HCT116 (cell line): ENCODE measurements at regions not wholly inside any gene's neighbourhood (a gene's known extent, or its start where the extent isn't known, plus 50 kb on each side); places are given as distances from the start of the nearest gene placed in this dataset.

Experiments used
- ATAC-seq: fragments of 200-7000 bp; cut with Tn5 transposase; 2 replicates; pipeline ENCODE4 v1.9.1; 2020; ENCODE audit warnings: mild to moderate bottlenecking, moderate library complexity
- BruUV-seq: library from RNA; stranded (reverse); fragments of 400-500 nt; replicated peaks from 2 replicates; lab custom pipeline; 2021; lab: Mats Ljungman, UMichigan
- CTCF ChIA-PET: fragments of 300-600 bp; sonication (Branson Sonifier 250); formaldehyde crosslinking; loops from one replicate; lab custom pipeline; 2021; ENCODE audit warnings: antibody characterized with exemption; lab: Charles Lee
- POLR2A ChIA-PET: fragments of 300-600, 350-600 bp; sonication (Branson Sonifier 250); formaldehyde crosslinking; loops from one replicate; lab custom pipeline; 2021; ENCODE audit warnings: antibody characterized with exemption; lab: Charles Lee
- RAD21 ChIA-PET, 2 experiments: fragments of 300-600 bp; sonication (Branson Sonifier 250); formaldehyde crosslinking; loops; one replicate each; lab custom pipeline; 2023; ENCODE audit warnings: low total read pairs in 2 of 2; ENCODE audit not compliant: uncharacterized antibody in 2 of 2, unreplicated experiment in 2 of 2, low non-redundant PET in 1 of 2; lab: Charles Lee
- DNase-seq: peaks from one replicate; pipeline ENCODE4 v3.0.0-alpha.2; 2010; ENCODE audit warnings: low read depth, low spot score
- H2AFZ ChIP-seq: fragments of 200-600 bp; shearing (Covaris generic), sonication (generic); 2 replicates; pipeline ENCODE4 v1.6.1; 2017; ENCODE audit warnings: low read depth, mixed run types, mixed read lengths, antibody characterized with exemption, low read length; ENCODE audit not compliant: poor library complexity, severe bottlenecking
- H3K27ac ChIP-seq: 2 replicates; pipeline ENCODE4 v1.5.1; 2012; ENCODE audit warnings: low read depth, low read length
- H3K27me3 ChIP-seq: fragments of 200-600 bp; sonication (generic); 2 replicates; pipeline ENCODE4 v1.6.1; 2016; ENCODE audit warnings: mixed run types, low read length, mixed read lengths; ENCODE audit not compliant: insufficient read depth
- H3K36me3 ChIP-seq, 2 experiments: fragments of 200-500 bp in 1 of 2; fragments of 200-600 bp in 1 of 2; sonication (Bioruptor generic) in 1 of 2; sonication (generic) in 1 of 2; 2 replicates each; pipeline versions ENCODE4 v1.5.1 to v1.6.1; 2014 to 2016; ENCODE audit warnings: low read length in 2 of 2, inconsistent platforms in 1 of 2, mixed read lengths in 1 of 2, mixed run types in 1 of 2; ENCODE audit not compliant: insufficient read depth in 2 of 2, control insufficient read depth in 1 of 2
- H3K4me1 ChIP-seq, 2 experiments: fragments of 200-600 bp in 1 of 2; sonication (generic) in 1 of 2; 2 replicates each; pipeline versions ENCODE4 v1.5.1 to v1.6.1; 2012 to 2017; ENCODE audit warnings: low read length in 2 of 2, inconsistent platforms in 1 of 2, mild to moderate bottlenecking in 1 of 2, mixed read lengths in 1 of 2, mixed run types in 1 of 2, moderate library complexity in 1 of 2; ENCODE audit not compliant: insufficient read depth in 2 of 2, control insufficient read depth in 1 of 2
- H3K4me2 ChIP-seq: fragments of 200-600 bp; sonication (generic); 2 replicates; pipeline ENCODE4 v1.6.1; 2017; ENCODE audit warnings: mixed run types, low read length, mixed read lengths
- H3K4me3 ChIP-seq, 2 experiments: fragments of 200-600 bp in 1 of 2; sonication (generic) in 1 of 2; replicated peaks in 1 of 2; 2 replicates each; pipeline ENCODE4 v1.5.1; 2011 to 2016; ENCODE audit warnings: low read length in 2 of 2, control low read depth in 1 of 2, low read depth in 1 of 2, mild to moderate bottlenecking in 1 of 2, mixed read lengths in 1 of 2, mixed run types in 1 of 2
- H3K79me2 ChIP-seq: fragments of 200-600 bp; sonication (generic); 2 replicates; pipeline ENCODE4 v1.6.1; 2017; ENCODE audit warnings: mild to moderate bottlenecking, mixed run types, low read length, moderate library complexity, mixed read lengths; ENCODE audit not compliant: insufficient read depth
- H3K9ac ChIP-seq: fragments of 200-600 bp; sonication (generic); 2 replicates; pipeline ENCODE4 v1.6.1; 2016; ENCODE audit warnings: low read length, mixed read lengths
- H3K9me2 ChIP-seq: fragments of 200-600 bp; sonication (generic), shearing (Covaris generic); 2 replicates; pipeline ENCODE4 v1.6.1; 2017; ENCODE audit warnings: mixed run types, mild to moderate bottlenecking, moderate library complexity; ENCODE audit not compliant: insufficient read depth
- H3K9me3 ChIP-seq, 2 experiments: fragments of 200-500 bp in 1 of 2; fragments of 200-600 bp in 1 of 2; sonication (Bioruptor generic) in 1 of 2; sonication (generic) in 1 of 2; 2 replicates each; pipeline ENCODE4 v1.6.1; 2014 to 2017; ENCODE audit warnings: low read length in 2 of 2, mixed read lengths in 2 of 2, inconsistent platforms in 1 of 2, low read depth in 1 of 2, mild to moderate bottlenecking in 1 of 2, mixed run types in 1 of 2, moderate library complexity in 1 of 2; ENCODE audit not compliant: control insufficient read depth in 1 of 2, insufficient read depth in 1 of 2
- H4K20me1 ChIP-seq: fragments of 200-600 bp; sonication (generic), shearing (Covaris generic); 2 replicates; pipeline ENCODE4 v1.6.1; 2017; ENCODE audit warnings: mixed run types, mild to moderate bottlenecking, moderate library complexity; ENCODE audit not compliant: insufficient read depth
- ATF3 ChIP-seq: IDR thresholded peaks from 2 replicates; pipeline ENCODE4 v1.6.1; 2012
- CBX3 ChIP-seq: IDR thresholded peaks from 2 replicates; pipeline ENCODE4 v1.6.1; 2012; ENCODE audit warnings: low read depth
- CEBPB ChIP-seq: IDR thresholded peaks from 2 replicates; pipeline ENCODE4 v1.6.1; 2012; ENCODE audit warnings: low read depth
- CTCF ChIP-seq, 3 experiments: fragments of 200-600 bp in 1 of 3; sonication (generic) in 1 of 3; IDR thresholded peaks in 2 of 3; conservative IDR thresholded peaks in 1 of 3; 2 replicates each; pipeline ENCODE4 v1.5.1; 2012 to 2017; ENCODE audit warnings: low read depth in 2 of 3, low read length in 2 of 3, antibody characterized with exemption in 1 of 3, borderline replicate concordance in 1 of 3, control low read depth in 1 of 3, mild to moderate bottlenecking in 1 of 3, mixed read lengths in 1 of 3, mixed run types in 1 of 3, moderate library complexity in 1 of 3; ENCODE audit not compliant: insufficient read depth in 1 of 3
- EGR1 ChIP-seq: IDR thresholded peaks from 2 replicates; pipeline ENCODE4 v1.6.1; 2012; ENCODE audit warnings: low read depth
- ELF1 ChIP-seq: IDR thresholded peaks from 2 replicates; pipeline ENCODE4 v1.6.1; 2012; ENCODE audit warnings: low read depth, borderline replicate concordance
- EZH2phosphoT487 ChIP-seq: fragments of 200-600 bp; IDR thresholded peaks from 2 replicates; pipeline ENCODE4 v1.6.1; 2018; ENCODE audit warnings: antibody characterized with exemption, borderline replicate concordance
- FOSL1 ChIP-seq: IDR thresholded peaks from 2 replicates; pipeline ENCODE4 v1.6.1; 2012; ENCODE audit warnings: low read depth
- JUND ChIP-seq: IDR thresholded peaks from 2 replicates; pipeline ENCODE4 v1.6.1; 2012
- MAX ChIP-seq: IDR thresholded peaks from 2 replicates; pipeline ENCODE4 v1.6.1; 2012
- POLR2AphosphoS5 ChIP-seq: IDR thresholded peaks from 2 replicates; pipeline ENCODE4 v1.6.1; 2011; ENCODE audit warnings: mild to moderate bottlenecking, low read depth, low read length, moderate library complexity
- RAD21 ChIP-seq: IDR thresholded peaks from 2 replicates; pipeline ENCODE4 v1.6.1; 2012; ENCODE audit warnings: low read depth, mild to moderate bottlenecking
- REST ChIP-seq: IDR thresholded peaks from 2 replicates; pipeline ENCODE4 v1.6.1; 2012; ENCODE audit warnings: low read depth
- SIN3A ChIP-seq: IDR thresholded peaks from 2 replicates; pipeline ENCODE4 v1.6.1; 2012; ENCODE audit warnings: low read depth
- SP1 ChIP-seq: IDR thresholded peaks from 2 replicates; pipeline ENCODE4 v1.6.1; 2012; ENCODE audit warnings: low read depth
- SRF ChIP-seq: IDR thresholded peaks from 2 replicates; pipeline ENCODE4 v1.6.1; 2012; ENCODE audit warnings: low read depth
- TCF7L2 ChIP-seq: IDR thresholded peaks from 2 replicates; pipeline ENCODE4 v1.7.0; 2011; ENCODE audit warnings: borderline replicate concordance, inconsistent platforms; ENCODE audit not compliant: insufficient read depth, insufficient read length; ENCODE audit errors: extremely low read depth
- YY1 ChIP-seq: IDR thresholded peaks from 2 replicates; pipeline ENCODE4 v1.6.1; 2011; ENCODE audit warnings: low read length, low read depth, moderate library complexity, mild to moderate bottlenecking; ENCODE audit not compliant: insufficient replicate concordance; ENCODE audit errors: extremely low read depth
- ZFX ChIP-seq: fragments of 450-650 bp; IDR thresholded peaks from 2 replicates; pipeline ENCODE4 v1.6.1; 2017
- intact Hi-C: fragments of 100-400 bp; cut with micrococcal nuclease; formaldehyde crosslinking; loops from 2 replicates; pipeline ENCODE4 v1.10.0; 2022

- RAD21 ChIA-PET: no interaction called here
- no peak overlapping the region for H3K4me3 ChIP-seq
- H2AFZ ChIP-seq: no peak overlapping the region
- no peaks in the 10 kb centered on the region for H3K36me3 ChIP-seq
- no peaks in the 10 kb centered on the region; the same call in 1 of the 2 replicates for H4K20me1 ChIP-seq
- no peak overlapping the region for H3K4me2 ChIP-seq
- H3K9me2 ChIP-seq: no peaks in the 10 kb centered on the region
- H3K27ac ChIP-seq: no peak overlapping the region
- no peaks in the 10 kb centered on the region for H3K9me3 ChIP-seq
- no peak for TF ChIP-seq REST
- TF ChIP-seq EGR1: no peak
- TF ChIP-seq MAX: no peak
- TF ChIP-seq FOSL1: no peak
- TF ChIP-seq CBX3: no peak
- no peak for TF ChIP-seq TCF7L2
- TF ChIP-seq EZH2phosphoT487: no peak
- TF ChIP-seq CEBPB: no peak
- TF ChIP-seq SRF: no peak
- no peak for TF ChIP-seq CTCF (IDR thresholded peaks at IDR 0.05 in 2 of 3, conservative IDR thresholded peaks at IDR 0.05 in 1 of 3; ENCODE audit: borderline replicate concordance in 1 of 3, insufficient read depth in 1 of 3, low read depth in 2 of 3, low read length in 2 of 3)
- TF ChIP-seq ZFX: no peak
- TF ChIP-seq YY1: no peak
- no peak for TF ChIP-seq ATF3
- TF ChIP-seq RAD21: no peak
- TF ChIP-seq ELF1: no peak
- TF ChIP-seq JUND: no peak
- TF ChIP-seq POLR2AphosphoS5: no peak
- no peak for TF ChIP-seq SIN3A
- TF ChIP-seq SP1: no peak
- no peaks in the 10 kb centered on the region for H3K79me2 ChIP-seq
- H3K4me1 ChIP-seq: no peaks in the 10 kb centered on the region
- H3K27me3 ChIP-seq: no peaks in the 10 kb centered on the region
- ATAC-seq (no peak), DNase-seq (no peak)
- BruUV-seq: no TSS peak
- intact Hi-C loops: no loop called here
- H3K9ac ChIP-seq: no peak overlapping the region
- POLR2A ChIA-PET: no interaction called here
- CTCF ChIA-PET: no interaction called here
Observed at GRCh38 chr3:166860217-166860616, 519.9 kb downstream of the ZBBX start.
